T-helper 2 cell treated with Interferon-gamma antibody and Interleukin-4, amounts not matched to agents 5 μg/mL and 100 μg/mL, for 36 hours (primary cell): ENCODE measurements at regions not wholly inside any gene's neighbourhood (a gene's known extent, or its start where the extent isn't known, plus 50 kb on each side); places are given as distances from the start of the nearest gene placed in this dataset.

Experiments
- DNase-seq: peaks from one replicate; pipeline ENCODE4 v3.0.0; 2021; ENCODE audit warnings: low spot score
- H3K27ac Mint-ChIP-seq: one replicate; pipeline ENCODE4 v1.8.0; 2021; ENCODE audit warnings: mild to moderate bottlenecking, mixed read lengths
- H3K27me3 Mint-ChIP-seq: one replicate; pipeline ENCODE4 v1.8.0; 2021; ENCODE audit warnings: low read depth, mixed read lengths
- H3K36me3 Mint-ChIP-seq: one replicate; pipeline ENCODE4 v1.8.0; 2021; ENCODE audit warnings: low read depth, mixed read lengths
- H3K4me1 Mint-ChIP-seq: one replicate; pipeline ENCODE4 v1.8.0; 2021; ENCODE audit warnings: low read depth, mixed read lengths
- H3K4me3 Mint-ChIP-seq: one replicate; pipeline ENCODE4 v1.8.0; 2022; ENCODE audit warnings: mild to moderate bottlenecking, moderate library complexity, mixed read lengths
- H3K9me3 Mint-ChIP-seq: one replicate; pipeline ENCODE4 v1.8.0; 2021; ENCODE audit warnings: mixed read lengths

DNA sequence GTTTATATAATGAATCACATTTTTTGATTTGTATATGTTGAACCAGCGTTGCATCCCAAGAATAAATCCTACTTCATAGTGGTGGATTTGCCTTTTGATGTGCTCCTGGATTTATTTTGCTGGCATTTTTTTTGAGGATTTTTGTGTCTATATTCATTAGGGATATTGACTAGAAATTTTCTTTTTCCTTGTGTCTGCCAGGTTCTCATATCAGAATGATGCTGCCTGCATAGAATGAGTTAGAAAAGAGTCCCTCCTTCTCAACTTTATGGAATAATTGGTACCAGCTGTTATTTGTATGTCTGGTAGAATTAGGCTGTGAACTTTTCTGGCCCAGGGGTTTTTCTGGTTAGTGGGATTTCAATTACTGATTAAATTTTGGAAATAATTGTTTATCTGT, 457.4 kb upstream of the DSEL start:
- Mint-ChIP-seq H3K4me3 (no peak overlapping the region), H3K36me3 (no peaks in the 10 kb centered on the region), H3K27me3 (no peaks in the 10 kb centered on the region), H3K27ac (no peak overlapping the region), H3K9me3 (no peaks in the 10 kb centered on the region), H3K4me1 (no peaks in the 10 kb centered on the region)
- no peak for DNase-seq

DNA sequence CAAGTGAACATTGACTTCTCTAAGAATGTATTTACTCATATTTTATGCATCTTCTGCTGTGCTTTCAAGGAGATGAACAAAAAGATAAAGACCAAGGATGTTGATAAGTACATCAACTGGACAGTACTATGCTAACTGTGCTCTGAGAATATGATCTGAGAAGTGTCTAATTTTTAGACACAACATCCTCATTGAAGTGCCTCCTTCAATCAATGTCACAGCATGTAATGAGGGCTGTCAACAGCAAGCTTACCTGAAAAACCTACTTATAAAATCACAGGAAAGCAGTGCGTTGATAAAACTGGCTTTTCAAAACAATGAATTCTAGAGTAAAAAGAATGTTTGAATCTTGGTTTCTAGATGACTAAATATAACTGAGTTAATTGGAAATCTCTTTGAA, 452.9 kb upstream of the DSEL start:
- Mint-ChIP-seq H3K4me1 (no peaks in the 10 kb centered on the region), H3K4me3 (no peak overlapping the region), H3K36me3 (no peaks in the 10 kb centered on the region), H3K27ac (no peak overlapping the region), H3K27me3 (no peaks in the 10 kb centered on the region), H3K9me3 (no peaks in the 10 kb centered on the region)
- DNase-seq, result no peak

DNA sequence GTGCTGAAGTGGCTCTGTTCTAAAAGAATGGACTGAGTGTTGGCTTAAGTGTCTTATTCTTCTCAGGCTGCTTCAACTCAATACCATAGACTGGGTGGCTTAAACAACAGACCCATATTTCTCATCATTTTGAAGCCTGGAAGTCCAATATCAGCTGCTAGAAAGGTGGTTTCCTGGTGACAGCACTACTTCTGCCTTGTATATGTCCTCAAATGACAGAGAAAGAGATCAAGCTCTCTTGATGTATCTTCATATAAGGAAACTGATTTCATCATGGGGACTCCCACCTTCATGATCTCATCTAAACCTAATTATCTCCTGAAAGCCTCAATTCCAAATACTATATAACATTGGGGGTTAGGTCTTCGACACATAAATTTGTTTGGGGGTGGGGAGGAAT, 449.7 kb upstream of the DSEL start:
- no peak overlapping the region for H3K27ac Mint-ChIP-seq
- H3K4me1 Mint-ChIP-seq, result no peaks in the 10 kb centered on the region
- H3K9me3 Mint-ChIP-seq, result no peaks in the 10 kb centered on the region
- H3K27me3 Mint-ChIP-seq, result no peaks in the 10 kb centered on the region
- no peak overlapping the region for H3K4me3 Mint-ChIP-seq
- no peaks in the 10 kb centered on the region for H3K36me3 Mint-ChIP-seq
- no peak for DNase-seq

DNA sequence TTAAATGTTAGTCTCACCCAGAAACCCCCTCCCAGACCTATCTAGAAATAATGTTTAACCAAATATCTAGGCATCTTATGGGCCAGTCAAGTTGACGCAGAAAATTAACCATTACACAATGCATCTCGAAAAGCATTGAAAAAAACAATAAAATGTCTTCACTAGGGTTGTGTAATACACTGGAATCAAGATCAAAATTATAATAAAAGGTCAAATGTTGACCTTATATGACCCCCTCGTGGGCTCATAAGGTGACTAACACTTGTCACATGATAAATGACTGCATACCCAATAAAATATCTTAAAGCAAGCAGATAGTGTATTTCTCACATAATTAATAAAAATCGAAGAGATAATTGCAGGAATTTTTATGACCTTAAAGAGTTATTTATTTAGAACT, 447.9 kb upstream of the DSEL start:
- H3K9me3 Mint-ChIP-seq, result no peaks in the 10 kb centered on the region
- no peak overlapping the region for H3K4me3 Mint-ChIP-seq
- no peaks in the 10 kb centered on the region for H3K36me3 Mint-ChIP-seq
- no peak for DNase-seq
- H3K4me1 Mint-ChIP-seq, result no peaks in the 10 kb centered on the region
- no peaks in the 10 kb centered on the region for H3K27me3 Mint-ChIP-seq
- no peak overlapping the region for H3K27ac Mint-ChIP-seq

DNA sequence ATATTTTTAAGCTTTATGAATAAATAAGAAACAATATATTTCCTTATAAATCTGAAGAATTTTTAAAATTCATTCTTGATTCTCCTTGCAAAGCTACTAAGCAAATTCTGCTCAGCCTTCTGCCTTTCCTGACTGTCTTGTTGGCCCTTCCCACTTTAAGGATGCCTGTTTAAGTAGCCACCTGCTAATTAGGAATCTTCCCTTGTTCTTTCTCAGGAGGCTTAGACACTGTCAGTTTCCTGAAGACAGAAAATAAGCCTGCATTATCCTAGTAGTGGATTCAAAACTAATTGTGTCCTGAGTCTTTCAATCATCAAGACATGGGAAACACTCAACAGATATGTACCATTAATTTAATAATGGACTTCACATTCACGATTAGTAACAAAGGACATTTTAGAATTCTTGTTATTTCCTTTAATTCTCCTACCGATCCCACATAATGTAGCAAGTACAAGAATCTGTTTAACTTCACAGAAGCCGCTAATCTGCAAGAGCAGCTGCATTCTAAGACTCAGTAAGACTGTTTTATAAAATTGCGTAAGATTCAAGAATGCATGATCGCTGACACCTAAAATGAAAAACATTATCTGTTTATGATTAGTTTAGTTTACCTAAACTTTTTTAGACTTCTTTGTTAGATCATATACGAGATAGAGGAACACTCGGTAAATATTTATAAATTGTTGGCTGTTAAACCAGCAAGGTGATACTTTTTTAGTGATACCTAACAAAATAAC, 445.4 kb upstream of the DSEL start:
- Mint-ChIP-seq H3K9me3 (no peaks in the 10 kb centered on the region), H3K4me3 (no peak overlapping the region), H3K27ac (no peak overlapping the region), H3K27me3 (no peaks in the 10 kb centered on the region), H3K36me3 (no peaks in the 10 kb centered on the region), H3K4me1 (no peaks in the 10 kb centered on the region)
- DNase-seq, result no peak

DNA sequence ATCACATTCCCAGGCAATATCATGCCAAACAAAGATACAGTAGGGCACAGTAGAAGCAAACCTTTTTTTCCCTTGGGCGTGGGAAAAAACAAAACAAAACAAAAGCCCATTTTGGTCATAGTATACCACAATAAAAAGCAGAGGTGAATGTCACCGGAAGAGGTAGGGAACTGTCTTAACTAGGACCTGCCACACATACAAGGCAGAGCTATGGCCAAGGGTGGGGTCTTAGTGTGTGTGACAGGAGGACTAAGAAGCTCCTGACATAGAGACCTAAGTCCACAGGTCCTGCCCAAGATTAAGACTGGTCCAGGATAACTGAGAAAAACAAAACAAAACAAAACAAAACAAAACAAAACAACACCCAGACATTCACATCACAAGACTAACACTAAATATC, 441.2 kb upstream of the DSEL start:
- DNase-seq, result no peak
- Mint-ChIP-seq H3K27me3 (no peaks in the 10 kb centered on the region), H3K27ac (no peak overlapping the region), H3K4me1 (no peaks in the 10 kb centered on the region), H3K36me3 (no peaks in the 10 kb centered on the region), H3K4me3 (no peak overlapping the region), H3K9me3 (no peaks in the 10 kb centered on the region)

DNA sequence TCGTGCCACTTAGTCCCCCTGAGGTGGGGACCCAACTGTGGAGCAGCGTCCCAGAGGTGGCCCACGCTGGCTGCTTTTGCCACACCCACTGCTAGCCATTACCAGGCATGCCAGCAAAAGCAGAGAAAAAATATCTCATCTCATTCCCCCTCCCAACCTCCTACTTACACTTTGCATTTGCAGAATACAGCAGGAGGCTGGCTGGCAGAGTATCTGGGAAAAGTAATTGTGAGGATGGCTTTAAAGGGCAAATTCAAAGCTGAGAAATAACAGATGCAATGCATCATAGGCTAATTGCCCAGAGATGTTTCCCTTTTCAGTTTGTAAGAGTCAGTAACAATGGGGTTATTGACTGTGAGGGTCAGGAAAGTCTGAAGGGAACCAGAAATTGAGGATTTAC, 438.1 kb upstream of the DSEL start:
- no peak for DNase-seq
- Mint-ChIP-seq H3K27ac (no peak overlapping the region), H3K36me3 (no peaks in the 10 kb centered on the region), H3K4me1 (no peaks in the 10 kb centered on the region), H3K9me3 (no peaks in the 10 kb centered on the region), H3K4me3 (no peak overlapping the region), H3K27me3 (no peaks in the 10 kb centered on the region)

DNA sequence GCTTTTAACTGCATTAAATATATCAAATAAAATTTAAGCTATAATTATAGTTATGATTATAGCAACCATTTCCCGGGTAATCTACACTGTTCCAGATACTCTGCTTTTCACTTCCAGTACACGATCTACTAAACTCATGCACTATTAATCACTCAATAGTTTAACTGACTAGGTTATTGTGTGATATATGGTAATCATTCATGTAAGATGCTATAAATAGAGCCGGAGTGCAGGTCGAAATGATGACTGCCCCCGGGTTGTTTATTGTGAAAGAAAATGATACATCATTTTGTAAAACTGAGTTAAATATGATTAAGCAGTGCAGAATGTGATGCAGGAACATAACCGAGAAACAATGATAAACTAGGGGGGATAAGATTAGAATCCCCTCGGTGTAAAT, 434.6 kb upstream of the DSEL start:
- Mint-ChIP-seq H3K36me3 (no peaks in the 10 kb centered on the region), H3K4me1 (no peaks in the 10 kb centered on the region), H3K27me3 (no peaks in the 10 kb centered on the region), H3K27ac (no peak overlapping the region), H3K9me3 (no peaks in the 10 kb centered on the region), H3K4me3 (no peak overlapping the region)
- DNase-seq, result no peak

DNA sequence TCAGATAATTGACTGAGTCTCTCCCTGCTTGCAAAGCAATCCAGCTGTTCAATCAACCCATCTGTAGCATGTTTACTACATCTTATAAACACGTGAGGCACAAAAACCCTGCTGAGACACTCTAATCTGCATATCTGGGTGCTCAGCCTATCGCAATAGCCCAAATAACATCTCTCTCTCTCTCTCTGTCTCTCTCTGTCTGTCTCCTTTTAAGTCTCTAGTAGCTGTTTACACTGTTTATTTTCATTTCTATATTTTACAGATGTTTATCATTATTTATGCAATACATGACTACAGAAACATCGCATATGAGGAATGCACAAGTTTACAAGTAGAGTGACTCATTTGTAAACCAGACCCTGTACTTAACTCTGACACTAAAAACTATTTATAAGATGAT, 422.1 kb upstream of the DSEL start:
- H3K4me1 Mint-ChIP-seq, result no peaks in the 10 kb centered on the region
- no peaks in the 10 kb centered on the region for H3K36me3 Mint-ChIP-seq
- H3K27me3 Mint-ChIP-seq, result no peaks in the 10 kb centered on the region
- no peak for DNase-seq
- H3K4me3 Mint-ChIP-seq, result no peak overlapping the region
- no peak overlapping the region for H3K27ac Mint-ChIP-seq
- H3K9me3 Mint-ChIP-seq, result no peaks in the 10 kb centered on the region

DNA sequence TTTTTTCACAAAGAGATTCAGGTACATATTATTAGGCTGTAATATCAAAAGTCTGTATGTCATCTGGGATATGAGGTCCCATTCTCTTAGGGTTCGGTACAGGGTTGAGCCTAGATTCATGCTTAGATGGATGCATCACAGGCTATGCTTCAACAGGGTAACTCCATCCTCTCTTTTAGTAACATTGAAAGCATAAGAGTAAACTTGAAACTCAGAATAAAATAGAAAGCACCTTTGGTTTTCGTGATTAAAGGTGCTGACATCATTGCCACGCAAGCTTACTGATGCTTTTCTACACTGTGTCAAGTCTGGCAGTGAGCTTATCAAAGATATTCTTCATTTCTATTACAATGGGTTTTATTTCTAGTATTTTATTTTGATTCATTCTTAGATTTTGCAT, 419.1 kb upstream of the DSEL start:
- Mint-ChIP-seq H3K9me3 (no peaks in the 10 kb centered on the region), H3K27ac (no peak overlapping the region)

DNA sequence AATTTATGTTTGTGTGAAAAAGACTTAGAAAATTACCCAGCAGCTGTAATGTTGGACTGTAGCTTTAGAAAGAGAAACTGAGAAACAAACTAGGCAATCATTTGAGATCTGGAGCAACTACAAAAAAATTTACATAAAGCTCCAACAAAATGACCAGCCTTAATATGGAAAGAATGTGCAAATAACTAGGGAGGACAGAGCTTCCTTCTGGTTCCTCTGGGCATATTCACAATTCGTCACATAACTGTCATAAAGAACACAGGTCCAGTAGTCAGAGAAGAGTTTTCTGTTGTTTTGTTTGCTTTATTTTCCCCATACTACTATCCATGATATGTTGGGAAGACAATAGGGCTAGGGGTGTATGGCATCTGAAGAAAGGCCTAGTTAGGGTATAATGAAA, 416.8 kb upstream of the DSEL start:
- Mint-ChIP-seq H3K27ac (no peak overlapping the region), H3K4me1 (no peaks in the 10 kb centered on the region), H3K27me3 (no peaks in the 10 kb centered on the region), H3K36me3 (no peaks in the 10 kb centered on the region), H3K4me3 (no peak overlapping the region), H3K9me3 (no peaks in the 10 kb centered on the region)
- DNase-seq, result no peak

More for the DNA sequence above, 419.1 kb upstream of the DSEL start:
- Mint-ChIP-seq H3K27me3 (no peaks in the 10 kb centered on the region), H3K36me3 (no peaks in the 10 kb centered on the region), H3K4me3 (no peak overlapping the region), H3K4me1 (no peaks in the 10 kb centered on the region)
- no peak for DNase-seq

DNA sequence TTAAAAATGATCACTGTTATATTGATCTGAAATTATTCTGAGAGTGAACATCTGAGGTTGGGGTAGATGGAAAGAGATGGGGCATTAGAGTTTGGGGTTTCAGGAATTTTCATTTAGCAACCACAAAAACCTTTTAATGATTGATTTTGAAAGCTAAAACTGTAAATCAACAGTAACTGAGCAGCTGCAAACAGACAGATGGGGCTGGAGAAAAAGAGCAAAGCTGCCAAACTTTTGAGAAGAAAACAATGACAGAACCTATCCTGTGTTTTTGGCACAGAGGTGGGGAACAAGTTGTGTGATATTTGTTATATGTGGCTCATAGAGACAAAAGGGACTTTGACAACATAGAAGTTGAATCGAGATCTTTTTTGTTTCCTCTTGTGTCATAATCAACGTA, 415.8 kb upstream of the DSEL start:
- Mint-ChIP-seq H3K36me3 (no peaks in the 10 kb centered on the region), H3K4me1 (no peaks in the 10 kb centered on the region), H3K27me3 (no peaks in the 10 kb centered on the region), H3K4me3 (no peak overlapping the region), H3K27ac (no peak overlapping the region), H3K9me3 (no peaks in the 10 kb centered on the region)
- no peak for DNase-seq

DNA sequence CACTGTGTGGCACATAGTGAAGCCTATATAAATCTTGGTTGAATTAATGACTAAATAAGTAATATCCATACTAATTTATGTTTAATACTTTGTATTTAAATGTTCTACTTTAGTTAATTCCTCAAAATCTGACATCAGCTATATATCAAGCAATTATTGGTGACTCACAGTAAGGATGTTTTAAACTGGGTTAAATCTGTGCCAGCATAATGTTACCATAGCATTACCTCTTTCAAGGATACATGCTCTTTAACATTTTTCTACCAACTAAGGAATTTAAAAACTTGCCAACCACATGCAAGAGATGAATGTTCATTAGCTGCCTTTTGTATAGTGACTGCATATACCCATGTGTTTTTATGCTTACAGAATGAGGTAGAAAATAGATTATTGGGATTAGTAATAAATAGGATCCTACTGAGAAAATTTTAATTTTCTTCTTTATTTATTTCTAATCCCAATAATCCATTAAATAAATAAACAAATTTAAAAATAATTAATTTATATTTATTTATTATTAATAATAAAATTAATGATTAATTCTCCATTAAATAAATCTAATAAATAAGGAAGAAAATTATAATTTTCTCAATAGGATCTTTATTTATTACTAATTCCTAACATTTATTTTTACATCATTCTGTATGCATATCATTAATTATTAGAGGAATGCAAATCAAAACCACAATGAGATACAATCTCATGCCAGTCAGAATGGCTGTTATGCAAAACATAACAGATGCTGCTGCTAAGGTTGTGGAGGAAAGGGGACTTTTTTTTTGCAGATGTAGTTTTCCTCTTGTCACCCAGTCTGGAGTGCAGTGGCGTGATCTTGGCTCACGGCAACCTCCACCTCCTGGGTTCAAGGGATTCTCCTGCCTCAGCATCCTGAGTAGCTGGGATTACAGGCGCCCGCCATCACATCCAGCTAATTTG, 410.7 kb upstream of the DSEL start:
- no peak for DNase-seq
- Mint-ChIP-seq H3K36me3 (no peaks in the 10 kb centered on the region), H3K9me3 (no peaks in the 10 kb centered on the region), H3K4me1 (no peaks in the 10 kb centered on the region), H3K27me3 (no peaks in the 10 kb centered on the region), H3K27ac (no peak overlapping the region), H3K4me3 (no peak overlapping the region)

DNA sequence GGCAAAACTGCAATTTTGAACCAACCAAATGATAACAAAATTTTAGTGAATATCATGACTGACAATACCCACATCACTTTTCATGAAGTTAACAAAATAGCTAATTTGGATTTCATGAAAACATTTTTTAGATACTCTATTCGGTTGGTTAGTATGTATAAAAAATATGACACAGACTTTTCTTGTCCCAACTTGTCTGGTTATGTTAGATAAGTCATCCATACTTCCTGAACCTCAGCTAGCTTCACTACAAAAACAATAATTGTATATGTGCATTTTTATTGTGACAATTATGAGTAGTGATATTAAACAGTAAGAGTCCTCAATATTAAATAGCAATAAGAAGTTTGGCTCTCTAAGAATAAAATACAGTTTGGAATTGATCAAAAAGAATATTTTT, 408.1 kb upstream of the DSEL start:
- no peaks in the 10 kb centered on the region for H3K27me3 Mint-ChIP-seq
- no peak for DNase-seq
- H3K27ac Mint-ChIP-seq, result no peak overlapping the region
- no peaks in the 10 kb centered on the region for H3K9me3 Mint-ChIP-seq
- no peaks in the 10 kb centered on the region for H3K36me3 Mint-ChIP-seq
- H3K4me3 Mint-ChIP-seq, result no peak overlapping the region
- no peaks in the 10 kb centered on the region for H3K4me1 Mint-ChIP-seq
